ENCODE measurements at regions not wholly inside any gene's neighbourhood (a gene's known extent, or its start where the extent isn't known, plus 50 kb on each side); places are given as distances from the start of the nearest gene placed in this dataset.

DNA sequence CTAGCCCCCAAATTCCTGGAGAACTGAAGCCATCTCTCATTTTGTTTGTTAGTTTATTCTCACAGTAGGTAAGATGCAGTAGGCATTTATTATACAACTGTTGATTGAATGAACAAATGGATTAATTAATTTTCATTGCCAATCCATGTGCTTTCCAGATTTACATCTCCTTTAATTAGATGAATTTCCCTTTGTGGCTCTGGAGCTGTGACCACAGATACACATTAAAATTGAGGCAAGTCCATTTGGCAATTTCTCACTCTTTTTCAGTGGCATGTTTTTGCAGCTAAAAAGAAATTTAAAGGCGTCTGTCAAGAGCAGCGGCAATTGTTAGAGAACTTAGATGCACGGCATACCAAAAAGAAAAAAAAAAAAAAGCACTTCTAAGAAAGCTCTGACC, 635.4 kb upstream of the SOX9 start:
- TF ChIP-seq, protein P1, sequence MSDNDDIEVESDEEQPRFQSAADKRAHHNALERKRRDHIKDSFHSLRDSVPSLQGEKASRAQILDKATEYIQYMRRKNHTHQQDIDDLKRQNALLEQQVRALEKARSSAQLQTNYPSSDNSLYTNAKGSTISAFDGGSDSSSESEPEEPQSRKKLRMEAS (IDR thresholded peaks at IDR 0.05), result no peak
- TF ChIP-seq, protein P2, sequence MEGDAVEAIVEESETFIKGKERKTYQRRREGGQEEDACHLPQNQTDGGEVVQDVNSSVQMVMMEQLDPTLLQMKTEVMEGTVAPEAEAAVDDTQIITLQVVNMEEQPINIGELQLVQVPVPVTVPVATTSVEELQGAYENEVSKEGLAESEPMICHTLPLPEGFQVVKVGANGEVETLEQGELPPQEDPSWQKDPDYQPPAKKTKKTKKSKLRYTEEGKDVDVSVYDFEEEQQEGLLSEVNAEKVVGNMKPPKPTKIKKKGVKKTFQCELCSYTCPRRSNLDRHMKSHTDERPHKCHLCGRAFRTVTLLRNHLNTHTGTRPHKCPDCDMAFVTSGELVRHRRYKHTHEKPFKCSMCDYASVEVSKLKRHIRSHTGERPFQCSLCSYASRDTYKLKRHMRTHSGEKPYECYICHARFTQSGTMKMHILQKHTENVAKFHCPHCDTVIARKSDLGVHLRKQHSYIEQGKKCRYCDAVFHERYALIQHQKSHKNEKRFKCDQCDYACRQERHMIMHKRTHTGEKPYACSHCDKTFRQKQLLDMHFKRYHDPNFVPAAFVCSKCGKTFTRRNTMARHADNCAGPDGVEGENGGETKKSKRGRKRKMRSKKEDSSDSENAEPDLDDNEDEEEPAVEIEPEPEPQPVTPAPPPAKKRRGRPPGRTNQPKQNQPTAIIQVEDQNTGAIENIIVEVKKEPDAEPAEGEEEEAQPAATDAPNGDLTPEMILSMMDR (IDR thresholded peaks at IDR 0.05; ENCODE audit: low read depth, low read length, missing input control), result no peak
- no peak for TF ChIP-seq YY1 (IDR thresholded peaks at IDR 0.05)
- TF ChIP-seq GABPA (IDR thresholded peaks at IDR 0.05 in 1 of 2, conservative IDR thresholded peaks at IDR 0.05 in 1 of 2), result no peak
- TF ChIP-seq, protein P3, sequence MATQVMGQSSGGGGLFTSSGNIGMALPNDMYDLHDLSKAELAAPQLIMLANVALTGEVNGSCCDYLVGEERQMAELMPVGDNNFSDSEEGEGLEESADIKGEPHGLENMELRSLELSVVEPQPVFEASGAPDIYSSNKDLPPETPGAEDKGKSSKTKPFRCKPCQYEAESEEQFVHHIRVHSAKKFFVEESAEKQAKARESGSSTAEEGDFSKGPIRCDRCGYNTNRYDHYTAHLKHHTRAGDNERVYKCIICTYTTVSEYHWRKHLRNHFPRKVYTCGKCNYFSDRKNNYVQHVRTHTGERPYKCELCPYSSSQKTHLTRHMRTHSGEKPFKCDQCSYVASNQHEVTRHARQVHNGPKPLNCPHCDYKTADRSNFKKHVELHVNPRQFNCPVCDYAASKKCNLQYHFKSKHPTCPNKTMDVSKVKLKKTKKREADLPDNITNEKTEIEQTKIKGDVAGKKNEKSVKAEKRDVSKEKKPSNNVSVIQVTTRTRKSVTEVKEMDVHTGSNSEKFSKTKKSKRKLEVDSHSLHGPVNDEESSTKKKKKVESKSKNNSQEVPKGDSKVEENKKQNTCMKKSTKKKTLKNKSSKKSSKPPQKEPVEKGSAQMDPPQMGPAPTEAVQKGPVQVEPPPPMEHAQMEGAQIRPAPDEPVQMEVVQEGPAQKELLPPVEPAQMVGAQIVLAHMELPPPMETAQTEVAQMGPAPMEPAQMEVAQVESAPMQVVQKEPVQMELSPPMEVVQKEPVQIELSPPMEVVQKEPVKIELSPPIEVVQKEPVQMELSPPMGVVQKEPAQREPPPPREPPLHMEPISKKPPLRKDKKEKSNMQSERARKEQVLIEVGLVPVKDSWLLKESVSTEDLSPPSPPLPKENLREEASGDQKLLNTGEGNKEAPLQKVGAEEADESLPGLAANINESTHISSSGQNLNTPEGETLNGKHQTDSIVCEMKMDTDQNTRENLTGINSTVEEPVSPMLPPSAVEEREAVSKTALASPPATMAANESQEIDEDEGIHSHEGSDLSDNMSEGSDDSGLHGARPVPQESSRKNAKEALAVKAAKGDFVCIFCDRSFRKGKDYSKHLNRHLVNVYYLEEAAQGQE (IDR thresholded peaks at IDR 0.05), result no peak
- TF ChIP-seq TAF1 (conservative IDR thresholded peaks at IDR 0.05), result no peak
- no peak for TF ChIP-seq RAD21 (IDR thresholded peaks at IDR 0.05)
- TF ChIP-seq, protein P4, sequence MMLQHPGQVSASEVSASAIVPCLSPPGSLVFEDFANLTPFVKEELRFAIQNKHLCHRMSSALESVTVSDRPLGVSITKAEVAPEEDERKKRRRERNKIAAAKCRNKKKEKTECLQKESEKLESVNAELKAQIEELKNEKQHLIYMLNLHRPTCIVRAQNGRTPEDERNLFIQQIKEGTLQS (IDR thresholded peaks at IDR 0.05), result no peak
- no peak for TF ChIP-seq FOXA1 (IDR thresholded peaks at IDR 0.05)
- no peak for TF ChIP-seq FOXA2 (IDR thresholded peaks at IDR 0.05)
- no peak for TF ChIP-seq JUND (IDR thresholded peaks at IDR 0.05)
- TF ChIP-seq NR2F2 (IDR thresholded peaks at IDR 0.05), result no peak
- no peak for TF ChIP-seq SP1 (IDR thresholded peaks at IDR 0.05)
- TF ChIP-seq, protein P5, sequence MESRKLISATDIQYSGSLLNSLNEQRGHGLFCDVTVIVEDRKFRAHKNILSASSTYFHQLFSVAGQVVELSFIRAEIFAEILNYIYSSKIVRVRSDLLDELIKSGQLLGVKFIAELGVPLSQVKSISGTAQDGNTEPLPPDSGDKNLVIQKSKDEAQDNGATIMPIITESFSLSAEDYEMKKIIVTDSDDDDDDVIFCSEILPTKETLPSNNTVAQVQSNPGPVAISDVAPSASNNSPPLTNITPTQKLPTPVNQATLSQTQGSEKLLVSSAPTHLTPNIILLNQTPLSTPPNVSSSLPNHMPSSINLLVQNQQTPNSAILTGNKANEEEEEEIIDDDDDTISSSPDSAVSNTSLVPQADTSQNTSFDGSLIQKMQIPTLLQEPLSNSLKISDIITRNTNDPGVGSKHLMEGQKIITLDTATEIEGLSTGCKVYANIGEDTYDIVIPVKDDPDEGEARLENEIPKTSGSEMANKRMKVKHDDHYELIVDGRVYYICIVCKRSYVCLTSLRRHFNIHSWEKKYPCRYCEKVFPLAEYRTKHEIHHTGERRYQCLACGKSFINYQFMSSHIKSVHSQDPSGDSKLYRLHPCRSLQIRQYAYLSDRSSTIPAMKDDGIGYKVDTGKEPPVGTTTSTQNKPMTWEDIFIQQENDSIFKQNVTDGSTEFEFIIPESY (IDR thresholded peaks at IDR 0.05), result no peak

Data from liver (tissue), 3 donors.